H9 (cell line): ENCODE measurements at regions not wholly inside any gene's neighbourhood (a gene's known extent, or its start where the extent isn't known, plus 50 kb on each side); places are given as distances from the start of the nearest gene placed in this dataset. TPM values are rescaled to one million over a fixed set of nuclear protein-coding genes. Genes with fewer than 3 reads are reported as not detected.

ENCODE experiments used
- microRNA-seq: library from miRNA; unstranded; fragments of <30 nt; microRNA quantifications from one replicate; pipeline ENCODE4, GENCODE V29; 2020; ENCODE audit warnings: borderline microRNAs expressed

Small RNA genes in the stretch of these regions (microRNA-seq; reads per million reads assigned to microRNA genes)
- not detected for gene MIR4771-1
